KMS-11 (cell line): ENCODE measurements at regions not wholly inside any gene's neighbourhood (a gene's known extent, or its start where the extent isn't known, plus 50 kb on each side); places are given as distances from the start of the nearest gene placed in this dataset.
A peak's percentile ranks its signal among the peaks of the same experiment; 100 is the strongest.

Experiments used
- H2AFZ ChIP-seq: fragments of 200-600 bp; sonication (generic); 2 replicates; pipeline ENCODE4 v1.6.1; 2016; ENCODE audit warnings: antibody characterized with exemption, mixed run types, low read depth
- H3K27ac ChIP-seq: fragments of 200-600 bp; sonication (generic); 2 replicates; pipeline ENCODE4 v1.6.1; 2016; ENCODE audit warnings: mild to moderate bottlenecking, mixed run types
- H3K27me3 ChIP-seq: fragments of 200-600 bp; sonication (generic); 2 replicates; pipeline ENCODE4 v1.6.1; 2017; ENCODE audit warnings: mild to moderate bottlenecking, low read depth, mixed run types, moderate library complexity; ENCODE audit not compliant: insufficient read depth
- H3K36me3 ChIP-seq: fragments of 200-600 bp; sonication (generic); 2 replicates; pipeline ENCODE4 v1.6.1; 2017; ENCODE audit warnings: mild to moderate bottlenecking, mixed run types; ENCODE audit not compliant: insufficient read depth
- H3K4me1 ChIP-seq: fragments of 200-600 bp; sonication (generic); 2 replicates; pipeline ENCODE4 v1.6.1; 2016; ENCODE audit warnings: mild to moderate bottlenecking, low read depth, mixed run types; ENCODE audit not compliant: poor library complexity, severe bottlenecking
- H3K4me2 ChIP-seq: fragments of 200-600 bp; sonication (generic); 2 replicates; pipeline ENCODE4 v1.7.0; 2016; ENCODE audit warnings: mild to moderate bottlenecking, mixed run types
- H3K4me3 ChIP-seq: fragments of 200-600 bp; sonication (generic); IDR thresholded peaks from 2 replicates; pipeline ENCODE4 v1.6.1; 2017; ENCODE audit warnings: low read depth, low read length, mixed read lengths; ENCODE audit not compliant: insufficient read depth
- H3K79me2 ChIP-seq: fragments of 200-600 bp; sonication (generic); 2 replicates; pipeline ENCODE4 v1.6.1; 2016; ENCODE audit warnings: low read depth, mixed run types; ENCODE audit not compliant: insufficient read depth
- H3K9ac ChIP-seq: fragments of 200-600 bp; sonication (generic); 2 replicates; pipeline ENCODE4 v1.6.1; 2016; ENCODE audit warnings: mild to moderate bottlenecking, mixed run types
- H4K20me1 ChIP-seq: fragments of 200-600 bp; sonication (generic); 2 replicates; pipeline ENCODE4 v1.6.1; 2016; ENCODE audit warnings: mild to moderate bottlenecking, mixed run types; ENCODE audit not compliant: insufficient read depth
- TF ChIP-seq, protein P1 (sequence below): fragments of 200-600 bp; sonication (generic); conservative IDR thresholded peaks from 2 replicates; pipeline ENCODE4 v1.6.1; 2017; ENCODE audit warnings: low read depth, mild to moderate bottlenecking, antibody characterized with exemption, low read length, moderate library complexity, mixed read lengths

DNA sequence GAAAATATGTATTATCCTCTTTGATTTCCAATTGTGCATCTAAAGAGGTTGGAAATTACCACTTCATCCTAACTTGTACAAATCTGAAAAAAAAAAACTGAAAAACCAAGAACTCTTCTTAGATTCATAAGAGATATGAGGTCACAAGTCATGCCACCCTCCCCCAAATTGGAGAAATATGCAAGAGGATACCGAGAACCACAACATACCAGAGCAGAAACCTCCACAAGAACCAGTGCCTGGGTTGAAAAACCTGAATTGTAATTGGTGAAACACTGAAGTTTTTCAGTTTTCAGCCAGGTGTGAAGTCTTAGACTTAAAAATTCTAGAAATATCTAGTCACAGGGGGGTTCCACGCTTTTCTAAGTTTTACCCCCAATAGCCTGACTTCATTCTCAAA, 1029.5 kb upstream of the LRRTM1 start:
- Histone ChIP-seq H3K27me3 (no peaks in the 10 kb centered on the region), H3K36me3 (no peaks in the 10 kb centered on the region; the same call in 1 of the 2 replicates), H3K79me2 (no peaks in the 10 kb centered on the region), H4K20me1 (no peaks in the 10 kb centered on the region), H3K27ac (no peak overlapping the region), H3K4me1 (peaks cover 8% of the 10 kb centered on the region), H3K4me2 (peak overlapping the region; percentile 17; the same call in 1 of the 2 replicates), H3K9ac (no peak overlapping the region), H3K4me3 (no peak overlapping the region), H2AFZ (no peak overlapping the region)
- TF ChIP-seq, protein P1, sequence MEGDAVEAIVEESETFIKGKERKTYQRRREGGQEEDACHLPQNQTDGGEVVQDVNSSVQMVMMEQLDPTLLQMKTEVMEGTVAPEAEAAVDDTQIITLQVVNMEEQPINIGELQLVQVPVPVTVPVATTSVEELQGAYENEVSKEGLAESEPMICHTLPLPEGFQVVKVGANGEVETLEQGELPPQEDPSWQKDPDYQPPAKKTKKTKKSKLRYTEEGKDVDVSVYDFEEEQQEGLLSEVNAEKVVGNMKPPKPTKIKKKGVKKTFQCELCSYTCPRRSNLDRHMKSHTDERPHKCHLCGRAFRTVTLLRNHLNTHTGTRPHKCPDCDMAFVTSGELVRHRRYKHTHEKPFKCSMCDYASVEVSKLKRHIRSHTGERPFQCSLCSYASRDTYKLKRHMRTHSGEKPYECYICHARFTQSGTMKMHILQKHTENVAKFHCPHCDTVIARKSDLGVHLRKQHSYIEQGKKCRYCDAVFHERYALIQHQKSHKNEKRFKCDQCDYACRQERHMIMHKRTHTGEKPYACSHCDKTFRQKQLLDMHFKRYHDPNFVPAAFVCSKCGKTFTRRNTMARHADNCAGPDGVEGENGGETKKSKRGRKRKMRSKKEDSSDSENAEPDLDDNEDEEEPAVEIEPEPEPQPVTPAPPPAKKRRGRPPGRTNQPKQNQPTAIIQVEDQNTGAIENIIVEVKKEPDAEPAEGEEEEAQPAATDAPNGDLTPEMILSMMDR = no peak

DNA sequence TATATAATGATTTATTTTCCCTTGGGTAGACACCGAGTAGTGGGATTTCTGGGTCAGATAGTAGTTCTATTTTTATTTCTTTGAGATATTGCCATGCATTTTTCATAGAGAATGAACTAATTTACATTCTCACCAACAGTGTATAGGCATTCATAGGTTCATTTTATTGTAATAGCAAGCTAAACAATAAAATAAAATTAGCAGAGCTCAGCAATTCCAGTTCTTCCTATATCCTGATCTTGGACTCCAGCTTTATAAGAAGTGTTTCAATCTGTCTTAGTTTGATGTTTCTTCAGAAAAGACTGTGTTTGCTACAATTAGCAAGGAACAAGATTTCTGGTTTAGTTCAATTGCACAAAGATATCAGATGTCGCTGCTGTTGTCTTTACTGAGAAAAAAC, 1024.4 kb upstream of the LRRTM1 start:
- Histone ChIP-seq H3K79me2 (no peaks in the 10 kb centered on the region), H3K27me3 (no peaks in the 10 kb centered on the region), H3K4me3 (no peak overlapping the region), H4K20me1 (no peaks in the 10 kb centered on the region), H3K9ac (no peak overlapping the region), H2AFZ (no peak overlapping the region), H3K4me2 (no peak overlapping the region), H3K36me3 (no peaks in the 10 kb centered on the region; the same call in 1 of the 2 replicates), H3K4me1 (peaks cover 4% of the 10 kb centered on the region), H3K27ac (no peak overlapping the region)
- TF ChIP-seq, protein P1 = no peak

DNA sequence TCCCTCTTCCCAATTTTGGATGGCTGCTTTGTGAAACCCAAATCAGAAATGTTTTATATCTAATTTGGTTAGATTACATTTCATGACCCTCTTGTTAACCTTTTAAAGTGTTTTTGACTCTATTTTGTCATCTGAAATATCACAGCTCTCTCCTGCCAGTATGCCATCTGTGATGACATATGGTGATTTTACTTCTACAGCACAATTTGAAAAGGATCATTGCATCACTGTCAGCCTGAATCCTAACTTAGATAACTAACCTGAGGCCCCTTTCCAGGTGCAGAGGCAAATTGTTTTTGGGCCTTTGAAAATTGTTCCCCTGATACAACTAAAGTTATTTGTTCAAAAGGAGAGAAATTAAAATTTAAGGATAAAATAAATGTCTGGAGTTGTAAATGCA, 1023.4 kb upstream of the LRRTM1 start:
- Histone ChIP-seq H3K79me2 (no peaks in the 10 kb centered on the region), H4K20me1 (no peaks in the 10 kb centered on the region), H3K27me3 (no peaks in the 10 kb centered on the region), H3K9ac (no peak overlapping the region), H3K4me1 (no peaks in the 10 kb centered on the region), H3K27ac (no peak overlapping the region), H2AFZ (no peak overlapping the region), H3K4me2 (no peak overlapping the region), H3K36me3 (no peaks in the 10 kb centered on the region; the same call in 1 of the 2 replicates), H3K4me3 (no peak overlapping the region)
- TF ChIP-seq, protein P1 = no peak

DNA sequence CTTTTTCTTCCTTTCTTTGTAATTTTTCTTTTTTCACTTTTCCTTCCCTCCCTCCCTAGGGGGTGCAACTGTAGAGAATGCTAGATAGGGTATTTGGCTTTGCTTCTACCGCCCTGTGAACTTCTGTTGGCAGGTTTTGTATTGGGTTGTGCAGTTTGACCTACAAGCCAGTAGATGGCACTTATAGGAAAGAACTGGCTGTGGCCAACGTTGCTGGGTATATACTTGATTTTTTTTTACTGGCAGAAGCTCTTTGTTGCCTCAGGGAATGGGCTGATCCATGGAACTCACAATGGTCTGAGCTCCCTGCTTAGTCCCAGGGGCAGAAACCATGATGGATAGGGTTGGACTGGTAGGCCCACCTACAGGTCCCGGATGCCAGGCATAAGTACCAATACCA, 1019.5 kb upstream of the LRRTM1 start:
- TF ChIP-seq, protein P1 = peak; percentile 63

More for the DNA sequence above, 1019.5 kb upstream of the LRRTM1 start:
- no peaks in the 10 kb centered on the region for H3K36me3 ChIP-seq
- H4K20me1 ChIP-seq = no peaks in the 10 kb centered on the region
- H2AFZ ChIP-seq = no peak overlapping the region
- H3K4me2 ChIP-seq = no peak overlapping the region
- no peak overlapping the region for H3K9ac ChIP-seq
- no peaks in the 10 kb centered on the region for H3K79me2 ChIP-seq
- no peaks in the 10 kb centered on the region for H3K4me1 ChIP-seq
- H3K27me3 ChIP-seq = no peaks in the 10 kb centered on the region
- no peak overlapping the region for H3K4me3 ChIP-seq
- no peak overlapping the region for H3K27ac ChIP-seq
